GM19035 (cell line): ENCODE measurements at regions not wholly inside any gene's neighbourhood (a gene's known extent, or its start where the extent isn't known, plus 50 kb on each side); places are given as distances from the start of the nearest gene placed in this dataset.

ENCODE experiments used
- ATAC-seq: cut with Tn5 transposase; IDR thresholded peaks from one replicate; pipeline ENCODE4 v1.9.1; 2021; ENCODE audit not compliant: unreplicated experiment

- no peak for ATAC-seq
Observed at GRCh38 chr12:66066137-66066928, 64.2 kb downstream of the LLPH start.

- no peak for ATAC-seq
Observed at GRCh38 chr12:66065641-66066136, 64.9 kb downstream of the LLPH start.

GRCh38 chr12:66065150-66065549 is 65.4 kb downstream of the LLPH start:
- ATAC-seq, result no peak

GRCh38 chr12:66063916-66064315 is 66.6 kb downstream of the LLPH start:
- ATAC-seq, result no peak

GRCh38 chr12:66062290-66062625 is 68.3 kb downstream of the LLPH start:
- ATAC-seq, result no peak

- no peak for ATAC-seq
Observed at GRCh38 chr12:66061557-66062289, 68.8 kb downstream of the LLPH start.

- ATAC-seq, result no peak
Observed at GRCh38 chr12:66061076-66061475, 69.5 kb downstream of the LLPH start.

GRCh38 chr12:66060163-66060907 is 70.2 kb downstream of the LLPH start:
- no peak for ATAC-seq

GRCh38 chr12:66059666-66060065 is 70.9 kb downstream of the LLPH start:
- no peak for ATAC-seq

- no peak for ATAC-seq
Observed at GRCh38 chr12:66058554-66058953, 72.0 kb downstream of the LLPH start.

- peak; percentile 73 for ATAC-seq
Observed at GRCh38 chr12:66055837-66056319, 74.7 kb downstream of the LLPH start.

- no peak for ATAC-seq
Observed at GRCh38 chr12:66052988-66053615, 77.4 kb downstream of the LLPH start.

GRCh38 chr12:66051361-66051760 is 79.2 kb downstream of the LLPH start:
- no peak for ATAC-seq

- no peak for ATAC-seq
Observed at GRCh38 chr12:66050610-66051009, 79.9 kb downstream of the LLPH start.

- ATAC-seq, result no peak
Observed at GRCh38 chr12:66050283-66050576, 80.3 kb downstream of the LLPH start.

- ATAC-seq, result no peak
Observed at GRCh38 chr12:66049538-66050282, 80.8 kb downstream of the LLPH start.

- ATAC-seq, result no peak
Observed at GRCh38 chr12:66048835-66049537, 81.6 kb downstream of the LLPH start.

GRCh38 chr12:66048218-66048834 is 82.2 kb downstream of the LLPH start:
- no peak for ATAC-seq

GRCh38 chr12:66047411-66048021 is 83.0 kb downstream of the LLPH start:
- ATAC-seq, result peak; percentile 82
